Breast epithelium (tissue), 3 donors: ENCODE measurements at regions not wholly inside any gene's neighbourhood (a gene's known extent, or its start where the extent isn't known, plus 50 kb on each side); places are given as distances from the start of the nearest gene placed in this dataset.

Experiments used
- POLR2A ChIP-seq: fragments of 450-650 bp; IDR thresholded peaks from one replicate; pipeline ENCODE4 v1.6.1; 2016; ENCODE audit warnings: antibody characterized with exemption, mild to moderate bottlenecking, moderate library complexity
- POLR2AphosphoS5 ChIP-seq, 3 donors: sonication (generic); formaldehyde crosslinking; IDR thresholded peaks; one replicate each; pipeline ENCODE4 v1.6.1; 2017; ENCODE audit warnings: antibody characterized with exemption in 3 of 3

- TF ChIP-seq POLR2AphosphoS5 (IDR thresholded peaks at IDR 0.05) (no peak), POLR2A (no peak)
These were observed 89.0 kb upstream of the SFRP2 start for GRCh38 chr4:153877898-153878297.
